ENCODE measurements at regions not wholly inside any gene's neighbourhood (a gene's known extent, or its start where the extent isn't known, plus 50 kb on each side); places are given as distances from the start of the nearest gene placed in this dataset.

- Histone ChIP-seq H3K27me3 (ENCODE audit: low read length) (no peaks in the 10 kb centered on the region), H3K9me3 (ENCODE audit: insufficient read depth, low read length) (no peaks in the 10 kb centered on the region), H3K27ac (ENCODE audit: low read depth, low read length) (no peak overlapping the region), H3K4me2 (ENCODE audit: low read depth, low read length, poor library complexity, severe bottlenecking) (no peak overlapping the region), H3K9me2 (replicated peaks; ENCODE audit: insufficient read depth, low read length) (no peaks in the 10 kb centered on the region), H3K79me2 (ENCODE audit: insufficient read depth, low read length) (no peaks in the 10 kb centered on the region), H3K4me3 (ENCODE audit: insufficient read depth, low read length, poor library complexity, severe bottlenecking) (no peak overlapping the region), H2AFZ (ENCODE audit: low read depth, low read length, severe bottlenecking) (no peak overlapping the region), H3K36me3 (ENCODE audit: low read length) (no peaks in the 10 kb centered on the region), H4K20me1 (ENCODE audit: low read depth, low read length) (no peaks in the 10 kb centered on the region), H3K9ac (ENCODE audit: low read length) (no peak overlapping the region), H3F3A (ENCODE audit: insufficient read depth) (no peaks in the 10 kb centered on the region)
- TF ChIP-seq EZH2phosphoT487 (conservative IDR thresholded peaks at IDR 0.05; ENCODE audit: low read length) (no peak), CTCF (IDR thresholded peaks at IDR 0.05; ENCODE audit: insufficient read depth, low read length, poor library complexity, severe bottlenecking) (no peak)
These were observed 188.6 kb downstream of the ENGASE start for GRCh38 chr17:79263191-79263590.

- no peaks in the 10 kb centered on the region for H3K9me3 ChIP-seq (ENCODE audit: insufficient read depth, low read length)
- H3K9ac ChIP-seq (ENCODE audit: low read length), result no peak overlapping the region
- H4K20me1 ChIP-seq (ENCODE audit: low read depth, low read length), result no peaks in the 10 kb centered on the region
- H3K27ac ChIP-seq (ENCODE audit: low read depth, low read length), result no peak overlapping the region
- no peak overlapping the region for H3K4me3 ChIP-seq (ENCODE audit: insufficient read depth, low read length, poor library complexity, severe bottlenecking)
- H3K4me2 ChIP-seq (ENCODE audit: low read depth, low read length, poor library complexity, severe bottlenecking), result no peak overlapping the region
- TF ChIP-seq EZH2phosphoT487 (conservative IDR thresholded peaks at IDR 0.05; ENCODE audit: low read length), result no peak
- TF ChIP-seq CTCF (IDR thresholded peaks at IDR 0.05; ENCODE audit: insufficient read depth, low read length, poor library complexity, severe bottlenecking), result no peak
- H3K9me2 ChIP-seq (replicated peaks; ENCODE audit: insufficient read depth, low read length), result no peaks in the 10 kb centered on the region
- H3K79me2 ChIP-seq (ENCODE audit: insufficient read depth, low read length), result no peaks in the 10 kb centered on the region
- no peak overlapping the region for H2AFZ ChIP-seq (ENCODE audit: low read depth, low read length, severe bottlenecking)
- no peaks in the 10 kb centered on the region for H3F3A ChIP-seq (ENCODE audit: insufficient read depth)
- H3K36me3 ChIP-seq (ENCODE audit: low read length), result no peaks in the 10 kb centered on the region
- no peaks in the 10 kb centered on the region for H3K27me3 ChIP-seq (ENCODE audit: low read length)
These were observed 188.0 kb downstream of the ENGASE start for GRCh38 chr17:79262624-79263023.

- Histone ChIP-seq H3K79me2 (ENCODE audit: insufficient read depth, low read length) (no peaks in the 10 kb centered on the region), H2AFZ (ENCODE audit: low read depth, low read length, severe bottlenecking) (no peak overlapping the region), H3K36me3 (ENCODE audit: low read length) (no peaks in the 10 kb centered on the region), H3K9me2 (replicated peaks; ENCODE audit: insufficient read depth, low read length) (no peaks in the 10 kb centered on the region), H3K4me3 (ENCODE audit: insufficient read depth, low read length, poor library complexity, severe bottlenecking) (no peak overlapping the region), H3K4me2 (ENCODE audit: low read depth, low read length, poor library complexity, severe bottlenecking) (no peak overlapping the region), H4K20me1 (ENCODE audit: low read depth, low read length) (no peaks in the 10 kb centered on the region), H3K9ac (ENCODE audit: low read length) (no peak overlapping the region), H3K27ac (ENCODE audit: low read depth, low read length) (no peak overlapping the region), H3F3A (ENCODE audit: insufficient read depth) (no peaks in the 10 kb centered on the region), H3K9me3 (ENCODE audit: insufficient read depth, low read length) (no peaks in the 10 kb centered on the region), H3K27me3 (ENCODE audit: low read length) (no peaks in the 10 kb centered on the region)
- no peak for TF ChIP-seq EZH2phosphoT487 (conservative IDR thresholded peaks at IDR 0.05; ENCODE audit: low read length)
- no peak for TF ChIP-seq CTCF (IDR thresholded peaks at IDR 0.05; ENCODE audit: insufficient read depth, low read length, poor library complexity, severe bottlenecking)
These were observed 186.9 kb downstream of the ENGASE start for GRCh38 chr17:79261355-79262072.

All from SU-DHL-6 (cell line).